MM.1S (cell line): ENCODE measurements at regions not wholly inside any gene's neighbourhood (a gene's known extent, or its start where the extent isn't known, plus 50 kb on each side); places are given as distances from the start of the nearest gene placed in this dataset.

Source experiments
- CTCF ChIP-seq: fragments of 300-600 bp; sonication (generic); IDR thresholded peaks from 2 replicates; pipeline ENCODE4 v1.5.1; 2016; ENCODE audit warnings: antibody characterized with exemption, low read length, mixed read lengths
- EZH2 ChIP-seq: fragments of 300-600 bp; sonication (generic); optimal IDR thresholded peaks from 2 replicates; pipeline ENCODE3; 2017; ENCODE audit warnings: low read depth, mild to moderate bottlenecking, antibody characterized with exemption, low read length, mixed read lengths
- EZH2phosphoT487 ChIP-seq: fragments of 300-600 bp; sonication (generic); IDR thresholded peaks from 2 replicates; pipeline ENCODE4 v1.6.1; 2018; ENCODE audit warnings: antibody characterized with exemption, low read length

GRCh38 chr6:8562125-8562524 is 126.8 kb upstream of the SLC35B3 start:
- TF ChIP-seq CTCF (no peak), EZH2phosphoT487 (no peak), EZH2 (no peak)
